GM23338 (cell line): ENCODE measurements at regions not wholly inside any gene's neighbourhood (a gene's known extent, or its start where the extent isn't known, plus 50 kb on each side); places are given as distances from the start of the nearest gene placed in this dataset.

ENCODE experiments used
- ATAC-seq: fragments of 200-7000 bp; cut with Tn5 transposase; 3 replicates; pipeline ENCODE4 v1.9.1; 2020
- DNase-seq: peaks from one replicate; pipeline ENCODE4 v3.0.0-alpha.2; 2015; ENCODE audit warnings: low spot score
- H2AFZ ChIP-seq: fragments of 200-600 bp; sonication (generic); 2 replicates; pipeline ENCODE4 v1.8.0; 2016; ENCODE audit warnings: antibody characterized with exemption, mild to moderate bottlenecking, moderate library complexity
- H3F3A ChIP-seq: fragments of 200-600 bp; sonication (generic); replicated peaks from 2 replicates; pipeline ENCODE4 v1.8.0; 2017; ENCODE audit warnings: antibody characterized with exemption, mixed run types, low read depth
- H3K27ac ChIP-seq: fragments of 200-600 bp; sonication (generic); 2 replicates; pipeline ENCODE4 v1.6.1; 2016; ENCODE audit warnings: low read depth
- H3K27me3 ChIP-seq: fragments of 200-600 bp; sonication (generic); 2 replicates; pipeline ENCODE4 v1.8.0; 2016; ENCODE audit warnings: mild to moderate bottlenecking, mixed run types, moderate library complexity; ENCODE audit not compliant: insufficient read depth
- H3K36me3 ChIP-seq: fragments of 200-600 bp; sonication (generic); 2 replicates; pipeline ENCODE4 v1.8.0; 2016; ENCODE audit warnings: mild to moderate bottlenecking; ENCODE audit not compliant: insufficient read depth
- H3K4me1 ChIP-seq: fragments of 200-600 bp; sonication (generic); 2 replicates; pipeline ENCODE4 v1.8.0; 2016; ENCODE audit warnings: mild to moderate bottlenecking, moderate library complexity; ENCODE audit not compliant: insufficient read depth
- H3K4me2 ChIP-seq: fragments of 200-600 bp; sonication (generic); 2 replicates; pipeline ENCODE4 v1.7.1; 2017; ENCODE audit warnings: mixed run types
- H3K4me3 ChIP-seq: fragments of 200-600 bp; sonication (generic); 2 replicates; pipeline ENCODE4 v1.6.1; 2016; ENCODE audit warnings: mixed run types
- H3K79me2 ChIP-seq: fragments of 200-600 bp; sonication (generic); replicated peaks from 2 replicates; pipeline ENCODE4 v1.8.0; 2017; ENCODE audit warnings: mild to moderate bottlenecking; ENCODE audit not compliant: insufficient read depth
- H3K9me2 ChIP-seq: fragments of 200-600 bp; sonication (generic); 2 replicates; pipeline ENCODE4 v1.8.0; 2017; ENCODE audit not compliant: insufficient read depth
- H4K20me1 ChIP-seq: fragments of 200-600 bp; sonication (generic); replicated peaks from 2 replicates; pipeline ENCODE4 v1.8.0; 2017; ENCODE audit warnings: mild to moderate bottlenecking; ENCODE audit not compliant: insufficient read depth
- H3K27ac Mint-ChIP-seq: 2 replicates; pipeline ENCODE4 v1.8.0; 2020; ENCODE audit warnings: inconsistent platforms, mild to moderate bottlenecking, moderate library complexity, mixed read lengths
- H3K27me3 Mint-ChIP-seq: 3 replicates; pipeline ENCODE4 v1.8.0; 2022; ENCODE audit warnings: low read depth, mild to moderate bottlenecking, moderate library complexity, mixed read lengths, inconsistent platforms; ENCODE audit not compliant: insufficient read depth, poor library complexity
- H3K36me3 Mint-ChIP-seq: 3 replicates; pipeline ENCODE4 v1.8.0; 2021; ENCODE audit warnings: low read depth, mild to moderate bottlenecking, inconsistent platforms, moderate library complexity, mixed read lengths
- H3K4me1 Mint-ChIP-seq: 3 replicates; pipeline ENCODE4 v1.8.0; 2020; ENCODE audit warnings: mild to moderate bottlenecking, inconsistent platforms, mixed read lengths
- H3K4me3 Mint-ChIP-seq: 3 replicates; pipeline ENCODE4 v1.8.0; 2021; ENCODE audit warnings: moderate library complexity, mild to moderate bottlenecking, inconsistent platforms, mixed read lengths
- H3K9me3 Mint-ChIP-seq: 3 replicates; pipeline ENCODE4 v1.8.0; 2020; ENCODE audit warnings: moderate library complexity, mild to moderate bottlenecking, inconsistent platforms, mixed read lengths
- CREB1 ChIP-seq: fragments of 250-450 bp; sonication (Bioruptor Pico); IDR thresholded peaks from 2 replicates; pipeline ENCODE4 v1.5.0; 2020; ENCODE audit warnings: low read depth, mild to moderate bottlenecking, moderate library complexity
- CTCF ChIP-seq, 2 experiments: fragments of 200-600 bp in 1 of 2; sonication (generic) in 1 of 2; conservative IDR thresholded peaks; 2 replicates each; pipeline versions ENCODE4 v1.5.1 to v1.6.1; 2016 to 2017; ENCODE audit warnings: antibody characterized with exemption in 2 of 2, low read depth in 2 of 2, mild to moderate bottlenecking in 2 of 2, moderate library complexity in 1 of 2
- ETS1 ChIP-seq: IDR thresholded peaks from 2 replicates; pipeline ENCODE4 v1.6.1; 2016; ENCODE audit warnings: antibody characterized with exemption
- JUNB ChIP-seq: IDR thresholded peaks from one replicate; pipeline ENCODE4 v1.6.1; 2016; ENCODE audit warnings: antibody characterized with exemption; ENCODE audit not compliant: unreplicated experiment
- NANOG ChIP-seq: IDR thresholded peaks from 2 replicates; pipeline ENCODE4 v1.6.1; 2016; ENCODE audit warnings: antibody characterized with exemption, borderline replicate concordance
- POLR2AphosphoS5 ChIP-seq: IDR thresholded peaks from 2 replicates; pipeline ENCODE4 v1.6.1; 2016; ENCODE audit warnings: antibody characterized with exemption, low read depth
- STAT1 ChIP-seq: IDR thresholded peaks from one replicate; pipeline ENCODE4 v1.6.1; 2016; ENCODE audit warnings: antibody characterized with exemption; ENCODE audit not compliant: unreplicated experiment
- ZNF114 ChIP-seq: fragments of 250-450 bp; sonication (Bioruptor Pico); IDR thresholded peaks from 2 replicates; pipeline ENCODE4 v1.5.0; 2020; ENCODE audit warnings: mild to moderate bottlenecking, moderate library complexity
- ZNF462 ChIP-seq: fragments of 250-450 bp; sonication (Bioruptor Pico); IDR thresholded peaks from 2 replicates; pipeline ENCODE4 v1.5.0; 2020; ENCODE audit warnings: mild to moderate bottlenecking, moderate library complexity
- TF ChIP-seq, protein P1 (sequence below): IDR thresholded peaks from one replicate; pipeline ENCODE4 v1.6.1; 2018; ENCODE audit warnings: antibody characterized with exemption; ENCODE audit not compliant: unreplicated experiment

DNA sequence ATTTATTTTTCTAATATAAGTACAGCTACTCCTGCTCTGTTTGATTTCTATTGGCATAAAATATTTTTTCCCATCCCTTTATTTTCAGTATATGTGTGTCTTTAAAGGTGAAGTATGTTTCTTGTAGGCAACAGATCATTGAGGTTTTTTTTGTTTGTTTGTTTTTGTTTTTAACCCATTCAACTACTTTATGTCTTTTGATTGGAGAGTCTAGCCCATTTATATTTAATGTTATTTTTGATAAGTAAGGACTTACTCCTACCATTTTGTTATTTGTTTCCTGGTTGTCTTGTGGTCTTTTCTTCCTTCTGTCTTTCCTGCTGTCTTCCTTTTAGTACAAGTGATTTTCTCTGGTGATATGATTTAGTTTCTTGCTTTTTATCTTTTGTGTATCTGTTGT lies 285.1 kb upstream of the PROX1 start:
- Histone ChIP-seq H3F3A (no peaks in the 10 kb centered on the region), H3K27ac (no peak overlapping the region), H3K4me3 (no peak overlapping the region), H3K4me1 (no peaks in the 10 kb centered on the region), H2AFZ (no peak overlapping the region), H3K27me3 (no peaks in the 10 kb centered on the region), H4K20me1 (no peaks in the 10 kb centered on the region), H3K9me2 (no peaks in the 10 kb centered on the region; the same call in 1 of the 2 replicates), H3K4me2 (no peak overlapping the region), H3K36me3 (no peaks in the 10 kb centered on the region), H3K79me2 (no peaks in the 10 kb centered on the region)
- ATAC-seq (no peak), DNase-seq (no peak)
- Mint-ChIP-seq H3K9me3 (peaks cover 20% of the 10 kb centered on the region; the same call in 2 of the 3 replicates), H3K36me3 (peaks cover 4% of the 10 kb centered on the region; the same call in 1 of the 3 replicates), H3K4me3 (no peak overlapping the region), H3K27me3 (peaks cover 3% of the 10 kb centered on the region), H3K27ac (no peak overlapping the region), H3K4me1 (no peaks in the 10 kb centered on the region)
- TF ChIP-seq, protein P1, sequence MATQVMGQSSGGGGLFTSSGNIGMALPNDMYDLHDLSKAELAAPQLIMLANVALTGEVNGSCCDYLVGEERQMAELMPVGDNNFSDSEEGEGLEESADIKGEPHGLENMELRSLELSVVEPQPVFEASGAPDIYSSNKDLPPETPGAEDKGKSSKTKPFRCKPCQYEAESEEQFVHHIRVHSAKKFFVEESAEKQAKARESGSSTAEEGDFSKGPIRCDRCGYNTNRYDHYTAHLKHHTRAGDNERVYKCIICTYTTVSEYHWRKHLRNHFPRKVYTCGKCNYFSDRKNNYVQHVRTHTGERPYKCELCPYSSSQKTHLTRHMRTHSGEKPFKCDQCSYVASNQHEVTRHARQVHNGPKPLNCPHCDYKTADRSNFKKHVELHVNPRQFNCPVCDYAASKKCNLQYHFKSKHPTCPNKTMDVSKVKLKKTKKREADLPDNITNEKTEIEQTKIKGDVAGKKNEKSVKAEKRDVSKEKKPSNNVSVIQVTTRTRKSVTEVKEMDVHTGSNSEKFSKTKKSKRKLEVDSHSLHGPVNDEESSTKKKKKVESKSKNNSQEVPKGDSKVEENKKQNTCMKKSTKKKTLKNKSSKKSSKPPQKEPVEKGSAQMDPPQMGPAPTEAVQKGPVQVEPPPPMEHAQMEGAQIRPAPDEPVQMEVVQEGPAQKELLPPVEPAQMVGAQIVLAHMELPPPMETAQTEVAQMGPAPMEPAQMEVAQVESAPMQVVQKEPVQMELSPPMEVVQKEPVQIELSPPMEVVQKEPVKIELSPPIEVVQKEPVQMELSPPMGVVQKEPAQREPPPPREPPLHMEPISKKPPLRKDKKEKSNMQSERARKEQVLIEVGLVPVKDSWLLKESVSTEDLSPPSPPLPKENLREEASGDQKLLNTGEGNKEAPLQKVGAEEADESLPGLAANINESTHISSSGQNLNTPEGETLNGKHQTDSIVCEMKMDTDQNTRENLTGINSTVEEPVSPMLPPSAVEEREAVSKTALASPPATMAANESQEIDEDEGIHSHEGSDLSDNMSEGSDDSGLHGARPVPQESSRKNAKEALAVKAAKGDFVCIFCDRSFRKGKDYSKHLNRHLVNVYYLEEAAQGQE, result no peak
- TF ChIP-seq POLR2AphosphoS5 (no peak), ZNF114 (CRISPR knock-in tag) (no peak), ETS1 (no peak), JUNB (no peak), STAT1 (no peak), NANOG (no peak), CTCF (conservative IDR thresholded peaks at IDR 0.05; ENCODE audit: low read depth in 2 of 2) (no peak), ZNF462 (CRISPR knock-in tag) (no peak), CREB1 (no peak)
